HFFc6 (cell line): ENCODE measurements at regions not wholly inside any gene's neighbourhood (a gene's known extent, or its start where the extent isn't known, plus 50 kb on each side); places are given as distances from the start of the nearest gene placed in this dataset.

Experiments
- DNase-seq: peaks from one replicate; pipeline ENCODE4 v3.0.0-alpha.2; 2018
- H3K27ac Mint-ChIP-seq: 2 replicates; pipeline ENCODE4 v1.8.0; 2020; ENCODE audit warnings: mild to moderate bottlenecking, mixed read lengths
- H3K27me3 Mint-ChIP-seq: 2 replicates; pipeline ENCODE4 v1.8.0; 2021; ENCODE audit warnings: mild to moderate bottlenecking, moderate library complexity, mixed read lengths; ENCODE audit not compliant: insufficient read depth
- H3K36me3 Mint-ChIP-seq: 2 replicates; pipeline ENCODE4 v1.8.0; 2021; ENCODE audit warnings: low read depth, mixed read lengths
- H3K4me1 Mint-ChIP-seq: 2 replicates; pipeline ENCODE4 v1.8.0; 2020; ENCODE audit warnings: low read depth, mixed read lengths
- H3K4me3 Mint-ChIP-seq: 2 replicates; pipeline ENCODE4 v1.8.0; 2020; ENCODE audit warnings: mild to moderate bottlenecking, moderate library complexity, mixed read lengths
- H3K9me3 Mint-ChIP-seq: 2 replicates; pipeline ENCODE4 v1.8.0; 2020; ENCODE audit warnings: mild to moderate bottlenecking, mixed read lengths
- CTCF ChIP-seq: fragments of 200-600 bp; sonication (generic); IDR thresholded peaks from 2 replicates; pipeline ENCODE4 v1.5.0; 2021; ENCODE audit warnings: antibody characterized with exemption, mild to moderate bottlenecking

GRCh38 chr10:124211921-124212320 is 118.5 kb upstream of the CHST15 start:
- H3K27me3 Mint-ChIP-seq = peaks cover 7% of the 10 kb centered on the region
- H3K4me3 Mint-ChIP-seq = no peak overlapping the region
- DNase-seq = peak; percentile 73
- no peak for TF ChIP-seq CTCF
- H3K4me1 Mint-ChIP-seq = peaks cover 14% of the 10 kb centered on the region; the same call in 1 of the 2 replicates
- 0 out of 2 replicates have a peak, but pooled peaks cover 5% of the 10 kb centered on the region for H3K36me3 Mint-ChIP-seq
- peaks cover 30% of the 10 kb centered on the region for H3K9me3 Mint-ChIP-seq
- no peak overlapping the region for H3K27ac Mint-ChIP-seq

- no peak for TF ChIP-seq CTCF
- Mint-ChIP-seq H3K4me3 (no peak overlapping the region), H3K27me3 (no peaks in the 10 kb centered on the region; the same call in none of the 2 replicates), H3K9me3 (peaks cover 29% of the 10 kb centered on the region), H3K4me1 (peaks cover 14% of the 10 kb centered on the region; the same call in 1 of the 2 replicates), H3K27ac (no peak overlapping the region), H3K36me3 (0 out of 2 replicates have a peak, but pooled peaks cover 5% of the 10 kb centered on the region)
- no peak for DNase-seq
Measured at GRCh38 chr10:124210263-124210662, 116.9 kb upstream of the CHST15 start.

GRCh38 chr10:124207391-124207790 is 114.0 kb upstream of the CHST15 start:
- Mint-ChIP-seq H3K27ac (no peak overlapping the region), H3K4me1 (peaks cover 7% of the 10 kb centered on the region; the same call in 1 of the 2 replicates), H3K36me3 (no peaks in the 10 kb centered on the region), H3K4me3 (no peak overlapping the region), H3K27me3 (peaks cover 6% of the 10 kb centered on the region), H3K9me3 (peaks cover 29% of the 10 kb centered on the region)
- TF ChIP-seq CTCF = no peak
- no peak for DNase-seq

GRCh38 chr10:124206616-124207015 is 113.2 kb upstream of the CHST15 start:
- Mint-ChIP-seq H3K4me3 (no peak overlapping the region), H3K27me3 (peaks cover 8% of the 10 kb centered on the region), H3K4me1 (peaks cover under 1% of the 10 kb centered on the region; the same call in 1 of the 2 replicates), H3K27ac (no peak overlapping the region), H3K36me3 (no peaks in the 10 kb centered on the region), H3K9me3 (peaks cover 28% of the 10 kb centered on the region)
- TF ChIP-seq CTCF = no peak
- DNase-seq = no peak

- no peak for TF ChIP-seq CTCF
- Mint-ChIP-seq H3K4me1 (no peaks in the 10 kb centered on the region), H3K36me3 (no peaks in the 10 kb centered on the region), H3K27ac (no peak overlapping the region), H3K27me3 (peaks cover 9% of the 10 kb centered on the region; the same call in 1 of the 2 replicates), H3K4me3 (no peak overlapping the region), H3K9me3 (peaks cover 21% of the 10 kb centered on the region; the same call in 1 of the 2 replicates)
- no peak for DNase-seq
Measured at GRCh38 chr10:124205432-124205831, 112.0 kb upstream of the CHST15 start.
